Left lobe of liver (tissue), 2 donors: ENCODE measurements at regions not wholly inside any gene's neighbourhood (a gene's known extent, or its start where the extent isn't known, plus 50 kb on each side); places are given as distances from the start of the nearest gene placed in this dataset.

Experiments used
- ATAC-seq: fragments of 200-7000 bp; cut with Tn5 transposase; one replicate; pipeline ENCODE4 v1.9.1; 2020; ENCODE audit warnings: mild to moderate bottlenecking, moderate library complexity
- DNase-seq: peaks from one replicate; pipeline ENCODE4 v3.0.0-alpha.2; 2020; ENCODE audit warnings: low spot score
- donor health status: DM: no; HTN: no; CAD: no; lungs with moderate emphysema.
- donor health status: DM: no; HTN: yes; CAD: no.

DNA sequence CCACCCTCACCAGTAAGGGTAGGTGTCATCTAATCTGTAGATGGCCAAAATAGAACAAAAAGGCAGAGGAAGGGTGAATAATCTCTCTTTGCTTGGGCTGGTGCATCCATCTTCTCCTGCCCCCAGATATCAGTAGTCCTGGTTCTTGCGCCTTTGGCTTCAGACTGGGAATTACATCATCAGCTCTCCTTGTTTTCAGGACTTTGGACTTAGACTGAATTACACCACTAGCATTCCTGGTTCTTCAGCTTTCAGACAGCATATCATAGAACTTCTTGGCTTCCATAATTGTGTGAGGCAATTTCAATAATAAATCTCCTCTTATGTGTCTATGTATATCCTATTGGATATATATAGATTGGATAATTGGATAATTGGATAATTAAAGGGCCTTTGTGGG lies 403.0 kb upstream of the USP24 start:
- DNase-seq: no peak
- no peak for ATAC-seq

DNA sequence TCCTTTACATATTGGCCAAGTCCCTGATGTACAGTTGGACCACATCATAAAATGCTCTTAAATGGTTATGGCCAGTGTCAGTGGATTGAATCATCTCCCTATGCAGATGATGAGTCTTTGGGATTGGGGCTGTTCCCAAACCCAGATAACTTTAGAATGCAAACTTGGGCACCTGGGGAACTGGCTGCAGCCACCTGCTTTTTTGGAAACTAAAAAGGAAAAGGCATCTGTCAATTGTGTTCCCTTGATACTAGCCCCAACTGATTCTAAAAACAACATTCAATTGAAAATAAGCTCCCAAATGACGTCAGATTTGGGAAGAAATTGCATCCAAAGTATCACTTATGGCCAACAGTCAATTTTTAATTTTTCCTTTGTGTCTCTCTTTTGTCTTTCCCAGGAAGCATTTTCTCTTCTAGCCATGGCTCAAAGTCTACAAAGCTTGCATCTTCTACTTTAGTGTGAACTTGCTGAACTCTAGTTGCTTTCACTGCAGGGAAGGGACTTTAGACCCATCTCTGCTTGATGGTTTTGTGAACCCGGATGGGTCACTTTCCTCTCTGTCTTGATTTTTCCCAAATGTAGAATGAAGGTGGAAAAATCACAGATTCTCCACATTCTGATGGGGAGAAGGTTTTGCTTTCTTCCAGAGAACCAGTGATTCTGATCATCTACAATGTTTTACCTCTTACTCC lies 402.3 kb upstream of the USP24 start:
- ATAC-seq: no peak
- DNase-seq: no peak

DNA sequence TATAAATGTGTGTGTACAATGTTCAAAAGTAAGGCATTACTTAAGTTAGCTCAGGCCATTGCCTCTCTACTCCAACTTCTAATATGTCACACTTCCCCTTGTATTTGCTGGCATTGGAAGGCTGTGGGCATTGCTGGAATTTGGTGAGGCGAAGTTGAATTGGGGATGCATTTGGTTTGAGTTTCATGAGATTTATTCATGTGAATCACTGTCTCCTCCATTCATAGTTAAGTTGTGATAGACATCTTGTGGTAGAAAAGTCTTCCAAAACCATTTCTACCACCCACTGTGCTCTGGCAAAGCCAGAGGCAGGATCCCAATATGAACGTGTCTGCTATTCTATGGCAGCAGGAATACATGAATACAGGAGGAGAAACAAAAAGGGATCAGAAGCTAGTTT lies 397.8 kb upstream of the USP24 start:
- no peak for DNase-seq

DNA sequence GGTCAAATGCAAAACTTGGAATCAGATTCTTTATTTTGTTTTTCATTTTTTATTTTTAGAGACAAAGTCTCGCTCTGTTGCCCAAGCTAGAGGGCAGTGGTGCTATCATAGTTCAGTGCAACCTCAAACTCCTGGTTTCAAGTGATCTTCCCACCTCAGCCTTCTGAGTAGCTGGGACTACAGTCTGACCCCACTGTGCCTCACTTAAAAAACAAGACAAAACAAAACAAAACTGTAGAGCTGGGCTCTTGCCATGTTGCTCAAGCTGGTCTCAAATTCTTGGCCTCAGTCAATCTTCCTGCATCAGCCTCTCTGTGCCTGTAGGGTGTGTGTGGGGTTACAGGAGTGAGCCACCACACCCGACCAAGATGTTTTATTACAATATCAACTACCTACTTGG lies 396.0 kb upstream of the USP24 start:
- DNase-seq (no peak), ATAC-seq (no peak)

More for the DNA sequence above, 397.8 kb upstream of the USP24 start:
- ATAC-seq: no peak

DNA sequence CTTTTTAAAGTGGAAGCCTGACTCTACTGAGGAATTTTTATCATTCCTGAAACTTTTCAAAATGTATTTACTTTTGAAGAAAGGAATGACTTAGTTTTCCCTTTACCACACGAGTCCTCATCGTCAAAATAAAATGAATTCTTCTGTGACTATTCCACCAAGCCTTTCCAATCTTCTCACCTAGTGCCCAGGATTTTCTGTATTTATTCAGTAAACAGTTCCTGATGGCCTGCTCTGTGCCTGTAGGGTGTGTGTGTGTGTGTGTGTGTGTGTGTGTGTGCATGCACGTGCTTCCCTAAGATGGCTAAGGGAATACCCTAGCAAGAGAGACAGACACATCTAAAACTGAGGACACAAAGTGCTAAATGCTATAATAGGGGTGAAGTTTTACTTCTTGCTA lies 395.0 kb upstream of the USP24 start:
- DNase-seq (no peak), ATAC-seq (no peak)

DNA sequence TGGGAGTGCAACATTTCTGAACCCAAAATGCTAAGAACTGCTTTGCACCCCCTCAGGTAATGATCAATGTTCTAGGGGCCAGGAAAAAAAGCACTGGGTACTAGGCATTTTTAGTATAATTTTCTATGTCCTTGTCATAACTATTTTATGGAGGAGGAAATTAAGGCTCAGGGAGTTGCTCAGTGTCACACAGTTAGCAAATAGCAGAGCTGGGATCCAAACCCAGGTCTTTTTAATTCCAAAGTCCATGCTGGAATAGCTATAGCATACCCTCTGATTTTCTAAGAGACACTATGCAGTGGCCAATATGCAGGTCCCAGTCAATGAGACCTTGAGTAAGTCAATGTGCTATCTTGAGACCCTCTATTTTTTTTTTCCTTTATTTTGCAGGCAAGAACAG lies 394.5 kb upstream of the USP24 start:
- no peak for DNase-seq
- no peak for ATAC-seq

DNA sequence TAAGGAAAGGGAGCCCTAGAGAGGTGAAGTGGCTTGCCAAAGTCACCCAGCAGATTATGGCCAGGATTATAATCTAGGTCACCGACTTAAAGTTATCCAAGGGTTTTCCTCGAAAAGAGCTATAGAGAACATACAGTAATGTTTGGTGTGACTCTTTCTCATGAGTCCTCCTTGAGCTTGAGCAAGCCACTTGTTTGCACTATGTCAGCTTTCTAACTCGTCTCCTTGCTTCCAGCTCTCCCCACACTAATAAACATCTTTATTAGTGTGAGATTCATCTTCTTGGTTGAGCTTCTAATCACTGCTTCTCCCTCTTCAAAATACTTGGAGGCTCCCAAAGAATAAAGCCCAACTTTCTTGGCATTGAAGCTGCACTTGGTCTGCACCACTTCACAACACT lies 390.0 kb upstream of the USP24 start:
- no peak for ATAC-seq

DNA sequence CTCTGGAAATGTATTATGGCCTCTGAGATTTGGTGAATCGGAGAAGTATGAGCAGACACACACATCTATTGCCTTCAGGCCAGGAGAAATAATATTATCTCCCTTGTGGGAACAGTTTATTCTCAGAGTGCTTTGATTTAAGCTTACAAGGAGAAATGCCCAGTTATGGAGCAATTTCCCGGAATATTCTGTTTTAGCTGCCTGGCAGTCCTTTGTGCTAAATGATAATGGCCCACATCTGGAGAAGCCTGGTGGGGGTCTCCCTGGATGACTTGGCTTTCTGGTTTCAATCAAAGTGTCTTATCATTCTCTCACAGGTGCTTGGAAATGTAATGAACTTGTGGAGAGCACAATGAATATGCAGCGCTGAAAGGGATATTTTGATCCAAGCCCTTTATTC lies 389.6 kb upstream of the USP24 start:
- no peak for ATAC-seq
- DNase-seq: no peak

More for the DNA sequence above, 390.0 kb upstream of the USP24 start:
- DNase-seq: no peak

DNA sequence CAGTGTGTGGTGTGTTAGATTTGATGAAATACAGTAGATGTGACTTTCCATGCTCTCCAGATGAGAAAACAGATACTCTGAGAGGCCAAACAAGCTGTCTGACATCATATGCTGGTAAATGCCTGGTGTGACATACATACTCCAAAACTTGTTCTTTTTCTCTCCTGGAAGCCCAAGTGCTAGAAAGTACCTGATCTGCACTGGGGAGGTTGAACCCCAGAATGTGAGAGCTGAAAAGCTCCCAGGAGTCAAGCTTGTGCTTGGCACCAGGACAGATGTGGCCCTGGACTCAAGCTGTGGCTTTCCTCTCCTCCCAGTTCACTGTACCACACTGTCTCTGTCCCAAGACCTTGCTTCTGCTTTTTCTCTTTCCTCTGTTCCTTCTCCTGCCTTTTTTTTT lies 389.0 kb upstream of the USP24 start:
- no peak for ATAC-seq
- no peak for DNase-seq

DNA sequence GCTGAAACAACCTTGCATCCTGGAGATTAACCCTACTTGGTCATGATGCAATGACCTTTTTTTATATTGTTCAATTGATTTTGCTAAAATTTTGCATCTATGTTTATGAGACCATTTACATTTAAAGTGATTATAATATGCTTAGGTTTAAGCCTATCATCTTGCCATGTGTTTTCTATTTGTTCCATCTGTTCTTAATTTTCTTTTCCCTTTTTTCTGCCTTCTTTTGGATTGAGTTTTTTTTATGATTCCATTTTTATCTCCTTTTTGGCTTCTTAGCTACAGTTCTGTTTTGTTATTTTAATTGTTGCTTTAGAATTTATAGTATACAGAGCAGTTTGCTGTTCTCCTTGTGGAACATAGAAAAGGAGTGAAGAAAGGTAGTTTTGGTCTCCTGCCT lies 385.1 kb upstream of the USP24 start:
- DNase-seq: no peak
- ATAC-seq: no peak

DNA sequence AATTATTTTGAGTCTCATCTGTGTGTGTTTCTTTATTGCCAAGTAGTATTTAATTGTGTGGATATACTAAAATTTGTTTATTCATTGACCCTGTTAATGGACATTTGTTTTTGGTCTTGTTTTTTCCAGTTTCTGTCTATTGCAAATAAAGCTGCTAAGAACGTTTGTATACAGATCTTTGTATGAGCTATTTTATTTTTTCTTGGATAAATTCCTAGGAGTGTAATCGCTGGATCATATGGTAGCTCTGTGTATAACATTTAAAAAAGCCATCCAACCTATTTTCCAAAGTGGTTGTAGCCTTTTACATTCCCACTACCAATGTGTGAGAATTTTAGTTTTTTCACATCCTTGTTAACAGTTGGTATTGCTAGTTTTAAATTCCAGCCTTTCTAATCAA lies 382.7 kb upstream of the USP24 start:
- no peak for DNase-seq
- ATAC-seq: no peak

DNA sequence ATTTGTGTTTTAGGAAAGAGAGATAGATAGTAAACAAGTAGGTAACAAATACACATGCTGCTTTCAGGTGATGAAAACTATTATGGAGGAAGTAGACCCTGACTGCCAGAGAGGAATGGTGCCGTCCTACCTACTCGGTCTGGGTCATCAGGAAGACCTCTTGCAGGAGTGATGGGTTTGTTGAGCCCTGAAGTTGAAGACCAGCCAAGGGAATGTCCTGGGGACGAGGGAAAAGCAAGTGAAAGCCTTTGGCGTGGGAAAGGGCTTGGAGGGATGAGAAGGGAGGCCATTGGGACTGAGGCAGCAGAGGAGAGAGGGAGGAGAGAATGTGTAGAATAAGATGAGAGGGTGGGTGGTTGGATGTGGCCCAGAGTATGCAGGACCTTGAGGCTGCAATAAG lies 379.5 kb upstream of the USP24 start:
- no peak for ATAC-seq
- no peak for DNase-seq

DNA sequence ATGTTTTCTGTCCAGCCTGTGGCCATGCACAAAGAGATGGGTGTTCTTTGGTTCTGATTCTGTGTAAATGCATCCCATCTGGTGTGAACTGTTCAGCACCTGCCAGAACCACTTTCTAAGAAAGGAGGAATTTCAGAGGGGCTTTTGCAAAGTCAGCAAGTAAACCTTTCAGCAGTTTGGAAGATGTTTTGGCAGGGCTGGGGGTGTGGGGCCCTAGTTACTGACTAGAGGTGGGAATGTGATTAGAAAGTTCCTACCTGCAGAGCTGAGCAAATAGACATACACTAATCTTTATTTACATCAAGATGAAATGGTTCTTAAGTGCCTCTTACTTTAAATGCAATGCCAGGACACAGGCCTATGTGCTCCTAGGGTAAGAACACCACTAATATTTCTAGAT lies 378.1 kb upstream of the USP24 start:
- DNase-seq (no peak), ATAC-seq (no peak)

DNA sequence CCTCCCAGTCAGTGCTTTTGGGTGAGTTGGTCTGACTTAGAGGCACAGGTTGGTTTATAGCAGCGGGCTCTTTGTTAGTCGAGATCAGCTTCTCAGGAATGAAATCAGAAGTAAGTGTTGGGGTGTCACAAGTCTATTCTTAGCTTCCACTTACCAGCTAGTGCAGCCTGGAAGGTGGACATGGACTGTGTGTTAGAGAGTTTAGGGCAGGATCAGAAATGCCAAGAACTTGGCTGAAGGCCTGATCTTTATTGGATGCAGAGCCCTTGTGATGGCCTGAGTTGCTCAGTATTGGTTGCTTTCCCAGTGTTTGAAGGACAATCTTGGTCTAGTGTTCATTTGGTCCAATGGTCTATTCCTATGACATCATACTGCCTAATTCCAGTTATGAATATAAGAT lies 377.0 kb upstream of the USP24 start:
- DNase-seq: no peak
- no peak for ATAC-seq

DNA sequence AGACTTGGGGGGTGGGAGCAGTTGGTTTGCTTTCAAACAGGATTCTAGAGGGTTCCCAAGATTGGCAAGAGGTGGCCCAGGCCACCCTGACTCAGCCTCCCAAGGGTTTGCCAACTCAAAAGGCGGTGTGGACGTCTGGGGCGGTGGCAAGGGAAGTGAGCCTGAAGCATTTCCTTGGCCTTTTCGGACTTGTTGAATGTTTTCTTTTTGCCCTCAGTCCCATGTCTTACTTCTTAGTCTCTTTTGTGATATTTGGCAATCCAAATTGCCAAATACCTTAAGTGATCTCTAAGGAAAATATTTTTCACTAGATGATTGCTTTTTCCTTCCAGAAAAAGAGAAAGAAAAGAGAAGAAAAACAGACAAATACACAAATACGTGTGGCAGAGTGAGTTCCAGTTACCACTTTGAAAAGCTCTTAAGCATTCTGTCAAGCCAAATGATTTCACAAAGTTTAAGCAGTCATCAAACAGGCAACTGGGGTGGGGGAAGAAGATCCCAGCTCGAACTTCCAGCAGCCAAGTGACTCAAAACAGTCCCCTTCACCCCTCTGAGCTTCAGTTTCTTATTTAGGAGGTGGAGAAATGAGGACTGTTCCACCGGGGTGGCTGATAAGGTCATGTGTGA lies 374.6 kb upstream of the USP24 start:
- DNase-seq (no peak), ATAC-seq (no peak)

DNA sequence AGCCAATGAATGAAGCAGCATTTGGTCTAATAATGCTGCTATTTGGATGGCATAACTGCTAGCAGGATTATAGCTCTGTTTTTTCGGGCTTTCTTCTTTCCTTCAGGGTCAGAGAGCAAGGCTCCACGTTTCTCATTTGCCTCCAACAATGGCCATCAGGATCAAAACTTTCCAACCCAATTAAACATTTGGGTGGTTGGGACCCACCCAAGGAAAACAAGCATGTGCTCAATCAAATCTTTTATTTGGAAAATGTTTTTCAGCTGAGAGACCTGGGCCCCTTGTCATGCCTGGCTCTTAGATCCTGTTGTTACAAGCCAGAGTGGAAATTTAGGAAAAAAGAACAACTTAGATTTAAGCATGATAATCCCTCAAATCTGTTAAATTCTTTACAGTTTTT lies 373.1 kb upstream of the USP24 start:
- ATAC-seq: no peak
- DNase-seq: no peak

DNA sequence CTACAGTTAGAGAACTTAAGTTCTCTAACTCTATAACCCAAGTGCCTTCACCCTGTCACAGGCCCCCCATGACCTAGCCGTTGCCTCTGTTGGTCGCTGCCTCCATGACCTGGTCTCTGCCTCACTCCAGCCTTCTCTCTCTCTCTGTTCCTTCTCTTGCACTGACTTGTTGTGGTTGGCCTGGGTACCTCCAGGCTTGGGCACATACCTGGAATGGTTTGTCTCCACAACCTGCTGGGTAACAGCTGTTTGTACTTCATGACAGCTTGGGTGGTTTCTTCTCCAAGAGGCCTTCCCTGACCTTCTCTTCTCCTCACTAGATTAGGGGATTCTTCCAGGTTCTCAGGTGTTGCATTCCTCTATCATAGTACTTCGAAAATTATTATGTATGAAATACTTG lies 371.6 kb upstream of the USP24 start:
- DNase-seq (no peak), ATAC-seq (no peak)

DNA sequence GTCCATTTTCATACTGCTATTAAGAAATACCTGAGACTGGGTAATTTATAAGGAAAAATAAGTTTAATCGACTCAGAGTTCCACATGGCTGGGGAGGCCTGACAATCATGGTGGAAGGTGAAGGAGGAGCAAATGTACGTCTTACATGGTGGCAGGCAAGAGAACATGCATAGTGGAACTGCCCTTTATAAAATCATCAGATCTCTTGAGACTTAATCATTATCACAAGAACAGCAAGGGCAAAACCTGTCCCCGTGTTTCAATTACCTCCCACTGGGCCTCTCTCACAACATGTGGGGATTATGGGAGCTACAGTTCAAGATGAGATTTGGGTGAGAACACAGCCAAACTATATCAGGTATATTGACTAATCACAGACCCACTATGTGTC lies 370.2 kb upstream of the USP24 start:
- DNase-seq (no peak), ATAC-seq (no peak)

DNA sequence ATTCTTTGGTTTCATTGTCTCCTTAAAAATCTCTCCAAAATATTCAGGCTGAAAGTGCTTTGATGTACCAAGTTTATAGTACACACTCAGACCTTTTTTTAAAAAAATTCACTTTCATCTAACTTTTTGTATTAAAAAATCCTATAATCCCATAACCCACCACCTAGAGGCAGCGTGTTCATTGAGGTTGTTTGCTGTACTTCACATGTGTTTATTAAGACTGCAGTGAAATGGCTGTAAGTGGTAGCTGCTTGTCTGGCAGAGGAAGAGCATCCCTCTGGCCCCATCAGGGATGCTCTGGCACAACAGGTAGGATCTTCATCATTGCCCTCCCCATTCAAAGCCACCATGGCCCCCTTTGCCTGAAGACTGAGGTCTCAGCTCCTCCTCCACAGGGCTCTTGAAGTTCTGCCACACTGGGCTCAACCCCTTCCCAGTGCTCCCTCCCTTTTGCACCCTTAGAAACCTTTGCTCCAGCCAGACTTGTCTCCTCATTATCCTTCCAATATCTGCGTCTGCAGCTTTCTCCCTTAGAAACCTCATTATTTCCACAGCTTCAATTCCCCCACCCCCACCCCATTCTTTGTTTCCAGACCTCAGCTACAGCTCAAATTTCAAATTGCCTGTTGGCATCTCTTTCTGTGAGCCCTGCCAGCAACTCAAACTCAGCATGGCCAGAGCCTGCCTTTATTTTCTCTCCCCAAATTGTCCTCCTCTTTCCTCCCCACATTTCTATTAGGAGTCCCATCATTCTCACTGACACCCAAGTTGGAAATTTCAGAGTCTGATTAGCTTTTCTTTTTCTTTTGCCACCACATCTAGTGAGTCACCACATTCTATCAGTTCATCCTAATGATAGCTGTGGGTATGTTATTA lies 369.6 kb upstream of the USP24 start:
- ATAC-seq (no peak), DNase-seq (no peak)

DNA sequence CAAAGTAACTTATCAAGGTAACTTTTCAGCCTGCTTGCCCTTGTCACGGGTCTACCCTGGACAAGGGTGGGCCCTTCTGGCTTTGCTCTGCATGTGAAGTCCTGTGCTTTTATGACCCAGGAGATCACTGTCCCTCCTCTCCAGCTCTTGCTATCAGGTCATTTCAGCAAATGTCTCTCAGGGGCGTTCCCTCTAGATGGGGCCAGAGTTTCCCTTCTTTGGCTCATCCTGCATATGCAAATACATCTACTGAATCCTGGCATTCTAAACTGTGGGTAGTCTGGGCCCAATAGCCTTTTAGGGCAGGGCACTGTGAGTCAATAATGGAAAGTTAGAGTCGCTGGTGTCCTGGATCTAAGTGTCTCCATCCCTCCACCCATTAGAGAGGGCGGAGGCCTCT lies 366.9 kb upstream of the USP24 start:
- DNase-seq (no peak), ATAC-seq (no peak)

DNA sequence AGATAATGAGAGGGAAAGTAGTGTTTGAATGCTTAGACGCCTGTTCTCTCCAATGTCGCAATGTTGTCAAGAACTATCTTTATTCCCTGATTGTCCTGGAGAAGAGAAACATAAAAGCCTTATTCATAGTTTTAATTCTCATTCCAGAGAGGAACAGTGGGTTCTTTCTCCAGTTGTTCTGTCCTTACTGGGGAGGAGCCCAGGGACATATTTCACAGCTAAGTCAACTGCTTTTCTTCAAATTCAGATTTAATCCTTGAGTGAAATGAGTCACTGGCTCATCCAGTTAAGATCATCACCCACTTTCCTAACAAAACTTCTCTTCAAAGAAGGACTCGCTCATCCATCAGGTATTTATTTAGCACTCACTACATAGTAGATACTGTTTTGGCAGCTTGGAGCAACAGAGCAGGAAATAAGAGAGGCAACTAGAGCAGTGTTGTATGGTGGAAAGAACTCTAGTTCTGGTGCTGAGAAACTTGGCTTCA lies 365.7 kb upstream of the USP24 start:
- ATAC-seq: no peak
- no peak for DNase-seq
